Right lobe of liver (tissue), 6 donors: ENCODE measurements at regions not wholly inside any gene's neighbourhood (a gene's known extent, or its start where the extent isn't known, plus 50 kb on each side); places are given as distances from the start of the nearest gene placed in this dataset.

Source experiments
- ATAC-seq, 4 donors: fragments of 200-7000 bp; cut with Tn5 transposase; one replicate each; pipeline ENCODE4 v1.9.1; 2020; ENCODE audit warnings: mild to moderate bottlenecking in 4 of 4, moderate library complexity in 4 of 4
- DNase-seq, 3 donors: peaks; one replicate each; pipeline ENCODE4 v3.0.0-alpha.2; 2020
- H3K27ac ChIP-seq, 3 donors: fragments of 200-600 bp; one replicate each; pipeline ENCODE4 v1.8.0; 2022
- H3K27me3 ChIP-seq, 2 donors: fragments of 200-600 bp; one replicate each; pipeline ENCODE4 v1.8.0; 2022
- H3K36me3 ChIP-seq, 4 donors: fragments of 200-600 bp; sonication (generic) in 1 of 4; one replicate each; pipeline versions ENCODE4 v1.5.1 to v1.8.0; 2017 to 2022; ENCODE audit warnings: control low read depth in 1 of 4
- H3K4me1 ChIP-seq, 4 donors: fragments of 200-600 bp; sonication (generic) in 1 of 4; one replicate each; pipeline versions ENCODE4 v1.5.1 to v1.8.0; 2017 to 2022; ENCODE audit warnings: control low read depth in 1 of 4
- H3K4me3 ChIP-seq, 3 donors: fragments of 200-600 bp; one replicate each; pipeline ENCODE4 v1.8.0; 2022
- H3K9me3 ChIP-seq, 4 donors: fragments of 200-600 bp; sonication (generic) in 1 of 4; one replicate each; pipeline versions ENCODE4 v1.5.1 to v1.8.0; 2017 to 2022; ENCODE audit warnings: control low read depth in 1 of 4
- CTCF ChIP-seq, 4 donors: fragments of 200-600 bp in 3 of 4; fragments of 450-650 bp in 1 of 4; IDR thresholded peaks; one replicate each; pipeline versions ENCODE4 v1.5.1 to v1.8.0; 2016 to 2022; ENCODE audit warnings: antibody characterized with exemption in 4 of 4, mild to moderate bottlenecking in 2 of 4
- POLR2A ChIP-seq: fragments of 450-650 bp; IDR thresholded peaks from one replicate; pipeline ENCODE4 v1.6.1; 2017; ENCODE audit warnings: antibody characterized with exemption, mild to moderate bottlenecking
- WGBS: methylation state at CpG from one replicate; pipeline ENCODE4 v1.1.6; 2018; ENCODE audit warnings: low coverage, low lambda C conversion rate; ENCODE audit not compliant: insufficient coverage; ENCODE audit errors: missing lambda C conversion rate; 5-methylcytosine and 5-hydroxymethylcytosine counted together
- intact Hi-C, 2 donors: fragments of 100-400 bp; cut with DNase I; formaldehyde crosslinking; loops; one replicate each; pipeline versions ENCODE4 v1.11.2 to v1.14.1; 2022
- donor health status: DM: no; HTN: yes; CAD: no.
- donor health status: DM: no; HTN: no; CAD: no.
- donor health status: DM: no; HTN: no; CAD: no.
- donor health status: DM: no; HTN: yes; CAD: no.
- donor health status: DM: no; HTN: yes; CAD: no.

GRCh38 chr3:170749185-170749584 lies 120.8 kb downstream of the RPL22L1 start:
- intact Hi-C loops, result no loop called here
- H3K27me3 ChIP-seq, result no peaks in the 10 kb centered on the region
- H3K4me1 ChIP-seq, result peaks cover 0 to 5% (median 0%) of the 10 kb centered on the region in 4 donors
- ATAC-seq (no peak), DNase-seq (no peak)
- 85% methylated on average over 1 of the region's 1 CpG for WGBS
- H3K27ac ChIP-seq, result no peak overlapping the region
- no peaks in the 10 kb centered on the region for H3K36me3 ChIP-seq
- TF ChIP-seq CTCF (IDR thresholded peaks at IDR 0.05) (no peak), POLR2A (no peak)
- no peak overlapping the region for H3K4me3 ChIP-seq
- no peaks in the 10 kb centered on the region for H3K9me3 ChIP-seq

- H3K4me1 ChIP-seq, result no peaks in the 10 kb centered on the region
- no peak overlapping the region for H3K27ac ChIP-seq
- ATAC-seq (no peak), DNase-seq (no peak)
- WGBS, result 79% methylated on average over 3 of the region's 3 CpGs
- no peak overlapping the region for H3K4me3 ChIP-seq
- H3K27me3 ChIP-seq, result no peaks in the 10 kb centered on the region
- H3K36me3 ChIP-seq, result no peaks in the 10 kb centered on the region
- no peaks in the 10 kb centered on the region for H3K9me3 ChIP-seq
- intact Hi-C loops, result no loop called here
- no peak for TF ChIP-seq CTCF (IDR thresholded peaks at IDR 0.05)
- no peak for TF ChIP-seq POLR2A
Measured at GRCh38 chr3:170746175-170746942, 123.6 kb downstream of the RPL22L1 start.

GRCh38 chr3:170745211-170745718 lies 124.7 kb downstream of the RPL22L1 start:
- TF ChIP-seq POLR2A (no peak), CTCF (IDR thresholded peaks at IDR 0.05) (no peak)
- no peak overlapping the region for H3K4me3 ChIP-seq
- H3K4me1 ChIP-seq, result no peaks in the 10 kb centered on the region
- intact Hi-C loops, result no loop called here
- H3K9me3 ChIP-seq, result no peaks in the 10 kb centered on the region
- DNase-seq (no peak), ATAC-seq (no peak)
- no peak overlapping the region for H3K27ac ChIP-seq
- H3K36me3 ChIP-seq, result no peaks in the 10 kb centered on the region
- H3K27me3 ChIP-seq, result no peaks in the 10 kb centered on the region

- Histone ChIP-seq H3K4me1 (no peaks in the 10 kb centered on the region), H3K27me3 (no peaks in the 10 kb centered on the region), H3K27ac (no peak overlapping the region), H3K36me3 (no peaks in the 10 kb centered on the region), H3K9me3 (no peaks in the 10 kb centered on the region), H3K4me3 (no peak overlapping the region)
- no peak for TF ChIP-seq CTCF (IDR thresholded peaks at IDR 0.05)
- TF ChIP-seq POLR2A, result no peak
- no peak for DNase-seq
- WGBS, result 64% methylated on average over 2 of the region's 2 CpGs
- ATAC-seq, result no peak
- intact Hi-C loops, result no loop called here
Measured at GRCh38 chr3:170741756-170742529, 128.1 kb downstream of the RPL22L1 start.
